Glomerular visceral epithelial cell (primary cell): ENCODE measurements at regions not wholly inside any gene's neighbourhood (a gene's known extent, or its start where the extent isn't known, plus 50 kb on each side); places are given as distances from the start of the nearest gene placed in this dataset.

Experiments
- DNase-seq: peaks from one replicate; pipeline ENCODE4 v3.0.0-alpha.2; 2016; ENCODE audit errors: extremely low spot score

GRCh38 chr13:47433461-47434005 is 536.7 kb upstream of the HTR2A start:
- DNase-seq, result no peak

- no peak for DNase-seq
Observed at GRCh38 chr13:47426126-47426849, 529.4 kb upstream of the HTR2A start.

- DNase-seq, result no peak
Observed at GRCh38 chr13:47421525-47421924, 524.7 kb upstream of the HTR2A start.

- no peak for DNase-seq
Observed at GRCh38 chr13:47420568-47420967, 523.7 kb upstream of the HTR2A start.

GRCh38 chr13:47420020-47420419 is 523.2 kb upstream of the HTR2A start:
- no peak for DNase-seq

GRCh38 chr13:47418206-47418920 is 521.5 kb upstream of the HTR2A start:
- no peak for DNase-seq

- DNase-seq, result no peak
Observed at GRCh38 chr13:47417485-47417884, 520.6 kb upstream of the HTR2A start.

GRCh38 chr13:47415048-47415447 is 518.2 kb upstream of the HTR2A start:
- no peak for DNase-seq

GRCh38 chr13:47413526-47413925 is 516.7 kb upstream of the HTR2A start:
- DNase-seq, result no peak

- DNase-seq, result no peak
Observed at GRCh38 chr13:47413112-47413511, 516.3 kb upstream of the HTR2A start.

- no peak for DNase-seq
Observed at GRCh38 chr13:47409778-47410177, 512.9 kb upstream of the HTR2A start.

- DNase-seq, result no peak
Observed at GRCh38 chr13:47408546-47409319, 511.9 kb upstream of the HTR2A start.

GRCh38 chr13:47407808-47408207 is 511.0 kb upstream of the HTR2A start:
- no peak for DNase-seq

GRCh38 chr13:47399599-47399998 is 502.7 kb upstream of the HTR2A start:
- DNase-seq, result no peak

GRCh38 chr13:47397739-47398138 is 500.9 kb upstream of the HTR2A start:
- no peak for DNase-seq

- no peak for DNase-seq
Observed at GRCh38 chr13:47396915-47397314, 500.1 kb upstream of the HTR2A start.

GRCh38 chr13:47374741-47375140 is 477.9 kb upstream of the HTR2A start:
- DNase-seq, result no peak

GRCh38 chr13:47372751-47373150 is 475.9 kb upstream of the HTR2A start:
- no peak for DNase-seq

- no peak for DNase-seq
Observed at GRCh38 chr13:47351798-47352197, 454.9 kb upstream of the HTR2A start.

GRCh38 chr13:47350334-47351124 is 453.7 kb upstream of the HTR2A start:
- DNase-seq, result no peak

- no peak for DNase-seq
Observed at GRCh38 chr13:47349211-47349610, 452.4 kb upstream of the HTR2A start.
